ENCODE measurements at regions not wholly inside any gene's neighbourhood (a gene's known extent, or its start where the extent isn't known, plus 50 kb on each side); places are given as distances from the start of the nearest gene placed in this dataset.
A peak's percentile ranks its signal among the peaks of the same experiment; 100 is the strongest.

- BruUV-seq (replicated peaks) = no TSS peak
- whole genome bisulfite sequencing (ENCODE audit: insufficient coverage, insufficient replicate concordance, low lambda C conversion rate, missing lambda C conversion rate) = 6% methylated on average over 2 of the region's 2 CpGs
- Histone ChIP-seq H3K79me2 (ENCODE audit: control insufficient read depth, insufficient read depth, low read length) (no peaks in the 10 kb centered on the region), H3K4me2 (ENCODE audit: control insufficient read depth, insufficient read depth) (no peak overlapping the region), H3K36me3 (ENCODE audit: control insufficient read depth in 2 of 2, insufficient read depth in 2 of 2, low read length in 1 of 2) (no peaks in the 10 kb centered on the region), H3K9ac (ENCODE audit: control insufficient read depth, insufficient read depth, low read length) (no peak overlapping the region), H3K4me3 (no peak overlapping the region), H4K20me1 (ENCODE audit: control insufficient read depth, insufficient read depth) (no peaks in the 10 kb centered on the region), H3K27ac (ENCODE audit: control insufficient read depth, insufficient read depth) (no peak overlapping the region), H2AFZ (ENCODE audit: control insufficient read depth, low read depth, low read length) (no peak overlapping the region), H3K9me3 (replicated peaks; ENCODE audit: control insufficient read depth, insufficient read depth, low read length) (no peaks in the 10 kb centered on the region), H3K4me1 (ENCODE audit: control insufficient read depth, insufficient read depth, low read length) (no peaks in the 10 kb centered on the region), H3K27me3 (replicated peaks in 1 of 2; ENCODE audit: control insufficient read depth in 2 of 2, insufficient read depth in 2 of 2, low read length in 1 of 2) (no peaks in the 10 kb centered on the region)
- RAD21 ChIA-PET (ENCODE audit: unreplicated experiment) = interaction anchor here (0.6 to 5.3 kb wide), 11 partner anchors 12 to 262 kb away, joined by 3 to 27 read pairs (median 4); no protein-coding TSS in a partner anchor
- SMC1A ChIA-PET (ENCODE audit: uncharacterized antibody, unreplicated experiment) = interaction anchor here (0.8 to 34.7 kb wide), 8 partner anchors 10 to 475 kb away, joined by 3 to 707 read pairs (median 8); no protein-coding TSS in a partner anchor
- FAIRE-seq (no peak), ATAC-seq (peak; percentile 5; the same call in 1 of the 3 replicates), DNase-seq (ENCODE audit: low read depth, low spot score) (no peak)
- POLR2A ChIA-PET = interaction anchor here (0.6 to 2.4 kb wide), 6 partner anchors 11 to 103 kb away, joined by 3 to 11 read pairs (median 3); no protein-coding TSS in a partner anchor
- CTCF ChIA-PET = interaction anchor here (0.6 to 3.3 kb wide), 4 partner anchors 11 to 108 kb away, joined by 3 to 14 read pairs (median 4); partner anchors contain the start of gene SPRY2
- intact Hi-C loops (cut with micrococcal nuclease; ENCODE audit: unreplicated experiment) = loop anchor here (10.0 kb wide), 1 partner anchor 414 kb away; no protein-coding TSS in a partner anchor
- TF ChIP-seq HDGF (IDR thresholded peaks at IDR 0.05) = no peak
- TF ChIP-seq RCOR1 (conservative IDR thresholded peaks at IDR 0.05; ENCODE audit: low read depth, low read length) = no peak
- TF ChIP-seq ZSCAN29 (IDR thresholded peaks at IDR 0.05) = no peak
- TF ChIP-seq EZH2 (IDR thresholded peaks at IDR 0.05; ENCODE audit: borderline replicate concordance, control insufficient read depth, low read depth, low read length) = no peak
- no peak for TF ChIP-seq MYB (IDR thresholded peaks at IDR 0.05; ENCODE audit: borderline replicate concordance, low read depth, low read length)
- TF ChIP-seq RUNX3 (IDR thresholded peaks at IDR 0.05; ENCODE audit: low read length) = no peak
- no peak for TF ChIP-seq TAF1 (IDR thresholded peaks at IDR 0.05; ENCODE audit: borderline replicate concordance, low read depth, low read length)
- TF ChIP-seq SUZ12 (IDR thresholded peaks at IDR 0.05; ENCODE audit: unreplicated experiment) = no peak
- no peak for TF ChIP-seq SP1 (IDR thresholded peaks at IDR 0.05; ENCODE audit: low read depth, low read length)
- no peak for TF ChIP-seq RFX5 (IDR thresholded peaks at IDR 0.05; ENCODE audit: low read depth, low read length)
- no peak for TF ChIP-seq JUNB (IDR thresholded peaks at IDR 0.05)
- TF ChIP-seq JUND (IDR thresholded peaks at IDR 0.05; ENCODE audit: low read depth, low read length) = no peak
- no peak for TF ChIP-seq IRF3 (IDR thresholded peaks at IDR 0.05)
- TF ChIP-seq, protein P1, sequence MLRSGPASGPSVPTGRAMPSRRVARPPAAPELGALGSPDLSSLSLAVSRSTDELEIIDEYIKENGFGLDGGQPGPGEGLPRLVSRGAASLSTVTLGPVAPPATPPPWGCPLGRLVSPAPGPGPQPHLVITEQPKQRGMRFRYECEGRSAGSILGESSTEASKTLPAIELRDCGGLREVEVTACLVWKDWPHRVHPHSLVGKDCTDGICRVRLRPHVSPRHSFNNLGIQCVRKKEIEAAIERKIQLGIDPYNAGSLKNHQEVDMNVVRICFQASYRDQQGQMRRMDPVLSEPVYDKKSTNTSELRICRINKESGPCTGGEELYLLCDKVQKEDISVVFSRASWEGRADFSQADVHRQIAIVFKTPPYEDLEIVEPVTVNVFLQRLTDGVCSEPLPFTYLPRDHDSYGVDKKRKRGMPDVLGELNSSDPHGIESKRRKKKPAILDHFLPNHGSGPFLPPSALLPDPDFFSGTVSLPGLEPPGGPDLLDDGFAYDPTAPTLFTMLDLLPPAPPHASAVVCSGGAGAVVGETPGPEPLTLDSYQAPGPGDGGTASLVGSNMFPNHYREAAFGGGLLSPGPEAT (IDR thresholded peaks at IDR 0.05; ENCODE audit: low read depth) = no peak
- TF ChIP-seq NBN (IDR thresholded peaks at IDR 0.05) = no peak
- TF ChIP-seq MLLT1 (IDR thresholded peaks at IDR 0.05) = no peak
- TF ChIP-seq NR2C2 (IDR thresholded peaks at IDR 0.05; ENCODE audit: borderline replicate concordance, control insufficient read depth, insufficient read length, low read depth) = no peak
- TF ChIP-seq FOXK2 (IDR thresholded peaks at IDR 0.05) = no peak
- in situ Hi-C loops (cut with MboI) = no loop called here
Measured at GRCh38 chr13:80448725-80449124, 107.8 kb upstream of the SPRY2 start.

All from GM12878 (cell line).